Keratinocyte (primary cell): ENCODE measurements at regions not wholly inside any gene's neighbourhood (a gene's known extent, or its start where the extent isn't known, plus 50 kb on each side); places are given as distances from the start of the nearest gene placed in this dataset.

Source experiments
- CTCF ChIP-seq, 3 experiments: IDR thresholded peaks in 1 of 3; conservative IDR thresholded peaks in 1 of 3; optimal IDR thresholded peaks in 1 of 3; 2 replicates in 2 of 3; 3 replicates in 1 of 3; pipeline versions ENCODE3 to v1.5.1; 2011; ENCODE audit warnings: low read length in 3 of 3, mild to moderate bottlenecking in 3 of 3, moderate library complexity in 2 of 3, control low read depth in 1 of 3, inconsistent platforms in 1 of 3; ENCODE audit not compliant: insufficient read depth in 2 of 3; ENCODE audit errors: extremely low read depth in 1 of 3
- EZH2 ChIP-seq: IDR thresholded peaks from one replicate; pipeline ENCODE4 v1.6.1; 2012; ENCODE audit warnings: inconsistent platforms, mild to moderate bottlenecking, low read length, moderate library complexity

- TF ChIP-seq CTCF (optimal IDR thresholded peaks at IDR 0.05 in 1 of 3, IDR thresholded peaks at IDR 0.05 in 1 of 3, conservative IDR thresholded peaks at IDR 0.05 in 1 of 3; ENCODE audit: extremely low read depth in 1 of 3, insufficient read depth in 2 of 3, low read length in 3 of 3) (no peak), EZH2 (no peak)
Measured at GRCh38 chr6:169944061-169944337, 192.6 kb downstream of the ERMARD start.
